NCI-H345 treated with DMSO at 0.1 percent for 48 hours (cell line): ENCODE measurements at regions not wholly inside any gene's neighbourhood (a gene's known extent, or its start where the extent isn't known, plus 50 kb on each side); places are given as distances from the start of the nearest gene placed in this dataset.
"Not testable (repeated sequence)": the region's sequence is repeated elsewhere in the genome, so short reads cannot be mapped to it uniquely, and the experiment has no call there.

Experiments used
- DNase-seq: peaks from one replicate; lab custom pipeline; 2025; ENCODE audit not compliant: unreplicated experiment; lab: John Stamatoyannopoulos, UW

GRCh38 chr19:27843861-27844260 lies 1369.1 kb downstream of the UQCRFS1 start:
- DNase-seq = no peak

- DNase-seq = no peak
These were observed 1379.9 kb downstream of the UQCRFS1 start for GRCh38 chr19:27833031-27833430.

- DNase-seq = no peak
These were observed 1384.1 kb downstream of the UQCRFS1 start for GRCh38 chr19:27828829-27829228.

GRCh38 chr19:27824108-27824507 lies 1388.8 kb downstream of the UQCRFS1 start:
- no peak for DNase-seq

- DNase-seq = no peak
These were observed 1390.6 kb downstream of the UQCRFS1 start for GRCh38 chr19:27822336-27822735.

- no peak for DNase-seq
These were observed 1391.4 kb downstream of the UQCRFS1 start for GRCh38 chr19:27821418-27822018.

GRCh38 chr19:27815985-27816384 lies 1397.0 kb downstream of the UQCRFS1 start:
- no peak for DNase-seq

- DNase-seq = not testable (repeated sequence)
These were observed 1398.1 kb downstream of the UQCRFS1 start for GRCh38 chr19:27814834-27815233.

- DNase-seq = not testable (repeated sequence)
These were observed 1398.7 kb downstream of the UQCRFS1 start for GRCh38 chr19:27814274-27814673.

GRCh38 chr19:27806471-27807070 lies 1406.4 kb downstream of the UQCRFS1 start:
- no peak for DNase-seq

GRCh38 chr19:27805848-27806247 lies 1407.1 kb downstream of the UQCRFS1 start:
- DNase-seq = no peak

- not testable (repeated sequence) for DNase-seq
These were observed 1410.7 kb downstream of the UQCRFS1 start for GRCh38 chr19:27802293-27802692.

GRCh38 chr19:27796540-27796939 lies 1416.4 kb downstream of the UQCRFS1 start:
- no peak for DNase-seq

- no peak for DNase-seq
These were observed 1416.9 kb downstream of the UQCRFS1 start for GRCh38 chr19:27796073-27796472.

- no peak for DNase-seq
These were observed 1417.6 kb downstream of the UQCRFS1 start for GRCh38 chr19:27795369-27795768.

GRCh38 chr19:27794494-27795042 lies 1418.4 kb downstream of the UQCRFS1 start:
- no peak for DNase-seq

- peak; percentile 94 for DNase-seq
These were observed 1419.1 kb downstream of the UQCRFS1 start for GRCh38 chr19:27793644-27794493.

- peak; percentile 88 for DNase-seq
These were observed 1419.8 kb downstream of the UQCRFS1 start for GRCh38 chr19:27793128-27793643.

GRCh38 chr19:27792576-27793127 lies 1420.3 kb downstream of the UQCRFS1 start:
- DNase-seq = no peak

- DNase-seq = no peak
These were observed 1432.4 kb downstream of the UQCRFS1 start for GRCh38 chr19:27780367-27781075.

GRCh38 chr19:27779954-27780353 lies 1433.0 kb downstream of the UQCRFS1 start:
- DNase-seq = no peak
